SU-DHL-6 (cell line): ENCODE measurements at regions not wholly inside any gene's neighbourhood (a gene's known extent, or its start where the extent isn't known, plus 50 kb on each side); places are given as distances from the start of the nearest gene placed in this dataset.

Experiments
- CTCF ChIP-seq: fragments of 200-600 bp; sonication (generic); IDR thresholded peaks from one replicate; pipeline ENCODE4 v1.5.1; 2017; ENCODE audit warnings: antibody characterized with exemption, mild to moderate bottlenecking, low read length, moderate library complexity; ENCODE audit not compliant: insufficient read depth, poor library complexity, severe bottlenecking
- EZH2phosphoT487 ChIP-seq: fragments of 200-600 bp; sonication (generic), shearing (Covaris generic); conservative IDR thresholded peaks from 2 replicates; pipeline ENCODE4 v1.6.1; 2018; ENCODE audit warnings: mild to moderate bottlenecking, antibody characterized with exemption, low read length, moderate library complexity, mixed read lengths

- TF ChIP-seq CTCF (no peak), EZH2phosphoT487 (no peak)
These were observed 219.6 kb upstream of the CHD6 start for GRCh38 chr20:41837669-41838224.
